ENCODE measurements at regions not wholly inside any gene's neighbourhood (a gene's known extent, or its start where the extent isn't known, plus 50 kb on each side); places are given as distances from the start of the nearest gene placed in this dataset.

- DNase-seq: no peak
Measured at GRCh38 chr4:36677112-36677511, 395.7 kb downstream of the DTHD1 start.

GRCh38 chr4:36677874-36678273, 396.5 kb downstream of the DTHD1 start:
- no peak for DNase-seq
- intact Hi-C loops (cut with DNase I): no loop called here

More at GRCh38 chr4:36677112-36677511, 395.7 kb downstream of the DTHD1 start:
- intact Hi-C loops (cut with DNase I): no loop called here

- intact Hi-C loops (cut with DNase I): no loop called here
- no peak for DNase-seq
Measured at GRCh38 chr4:36687681-36688080, 406.3 kb downstream of the DTHD1 start.

- DNase-seq: no peak
- intact Hi-C loops (cut with DNase I): no loop called here
Measured at GRCh38 chr4:36692586-36692985, 411.2 kb downstream of the DTHD1 start.

- no peak for DNase-seq
- intact Hi-C loops (cut with DNase I): no loop called here
Measured at GRCh38 chr4:36702245-36702644, 420.8 kb downstream of the DTHD1 start.

- DNase-seq: no peak
- intact Hi-C loops (cut with DNase I): no loop called here
Measured at GRCh38 chr4:36704289-36704688, 422.9 kb downstream of the DTHD1 start.

- no peak for DNase-seq
- intact Hi-C loops (cut with DNase I): no loop called here
Measured at GRCh38 chr4:36709991-36710390, 428.6 kb downstream of the DTHD1 start.

GRCh38 chr4:36712013-36712412, 430.6 kb downstream of the DTHD1 start:
- DNase-seq: no peak
- intact Hi-C loops (cut with DNase I): no loop called here

- intact Hi-C loops (cut with DNase I): no loop called here
- no peak for DNase-seq
Measured at GRCh38 chr4:36716874-36717273, 435.5 kb downstream of the DTHD1 start.

- no peak for DNase-seq
- intact Hi-C loops (cut with DNase I): no loop called here
Measured at GRCh38 chr4:36719425-36719824, 438.0 kb downstream of the DTHD1 start.

GRCh38 chr4:36722986-36723385, 441.6 kb downstream of the DTHD1 start:
- DNase-seq: no peak
- intact Hi-C loops (cut with DNase I): no loop called here

GRCh38 chr4:36734334-36734733, 452.9 kb downstream of the DTHD1 start:
- no peak for DNase-seq
- intact Hi-C loops (cut with DNase I): no loop called here

- no peak for DNase-seq
- intact Hi-C loops (cut with DNase I): no loop called here
Measured at GRCh38 chr4:36737691-36738090, 456.3 kb downstream of the DTHD1 start.

GRCh38 chr4:36740796-36741310, 459.4 kb downstream of the DTHD1 start:
- intact Hi-C loops (cut with DNase I): no loop called here
- no peak for DNase-seq

GRCh38 chr4:36747277-36748129, 466.1 kb downstream of the DTHD1 start:
- intact Hi-C loops (cut with DNase I): no loop called here
- DNase-seq: no peak

GRCh38 chr4:36753048-36753447, 471.6 kb downstream of the DTHD1 start:
- intact Hi-C loops (cut with DNase I): no loop called here
- peak in 1 of 42 donors; percentile 7 for DNase-seq

GRCh38 chr4:36757580-36758311, 476.3 kb downstream of the DTHD1 start:
- intact Hi-C loops (cut with DNase I): no loop called here
- no peak for DNase-seq

GRCh38 chr4:36758312-36759178, 477.1 kb downstream of the DTHD1 start:
- intact Hi-C loops (cut with DNase I): no loop called here

GRCh38 chr4:36761607-36762006, 480.2 kb downstream of the DTHD1 start:
- intact Hi-C loops (cut with DNase I): no loop called here
- no peak for DNase-seq

More at GRCh38 chr4:36758312-36759178, 477.1 kb downstream of the DTHD1 start:
- no peak for DNase-seq

Data from head of caudate nucleus (tissue), 42 donors.